SK-N-MC (cell line): ENCODE measurements at regions not wholly inside any gene's neighbourhood (a gene's known extent, or its start where the extent isn't known, plus 50 kb on each side); places are given as distances from the start of the nearest gene placed in this dataset.

Experiments used
- EZH2 ChIP-seq: fragments of 200-600 bp; sonication (generic); IDR thresholded peaks from one replicate; pipeline ENCODE4 v1.6.1; 2017; ENCODE audit warnings: antibody characterized with exemption
- FOXP2 ChIP-seq: optimal IDR thresholded peaks from 2 replicates; pipeline ENCODE3; 2011; ENCODE audit warnings: mild to moderate bottlenecking, moderate library complexity; ENCODE audit not compliant: insufficient read depth; ENCODE audit errors: extremely low read length, control extremely low read depth
- POLR2AphosphoS5 ChIP-seq: IDR thresholded peaks from 2 replicates; pipeline ENCODE4 v1.6.1; 2012; ENCODE audit warnings: mild to moderate bottlenecking, low read depth, low read length, borderline replicate concordance

DNA sequence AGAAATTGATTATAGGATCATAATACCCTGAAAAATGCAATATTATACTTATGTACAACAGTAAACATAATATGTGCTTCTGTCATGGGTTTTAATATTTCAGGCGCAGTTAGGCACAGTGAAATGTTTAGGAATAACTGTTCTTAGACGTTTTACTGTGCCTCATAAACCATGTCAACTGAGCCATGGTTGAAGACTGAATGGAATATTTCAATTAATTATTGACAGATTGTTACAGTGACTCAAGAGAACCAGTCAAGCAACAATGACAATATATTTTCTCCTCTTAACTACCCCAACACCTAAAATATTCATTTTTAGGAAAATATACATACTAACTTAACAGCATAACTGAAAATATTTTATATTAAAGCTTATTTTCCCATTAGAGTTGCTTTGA, 852.7 kb upstream of the FRG1 start:
- TF ChIP-seq FOXP2 (no peak), POLR2AphosphoS5 (no peak), EZH2 (no peak)
